HL-60 (cell line): ENCODE measurements at regions not wholly inside any gene's neighbourhood (a gene's known extent, or its start where the extent isn't known, plus 50 kb on each side); places are given as distances from the start of the nearest gene placed in this dataset.

Source experiments
- DNase-seq, 2 experiments: peaks; one replicate each; pipeline ENCODE4 v3.0.0-alpha.2; 2010 to 2020; ENCODE audit warnings: low read depth in 1 of 2, low spot score in 1 of 2
- H3K27ac ChIP-seq: fragments of 250-450 bp; sonication (Bioruptor Pico); replicated peaks from 2 replicates; pipeline ENCODE4 v1.5.1; 2020; ENCODE audit warnings: mild to moderate bottlenecking, moderate library complexity
- H3K27me3 ChIP-seq: fragments of 250-450 bp; sonication (Bioruptor Pico); 2 replicates; pipeline ENCODE4 v1.5.1; 2021; ENCODE audit warnings: mild to moderate bottlenecking, moderate library complexity; ENCODE audit not compliant: insufficient read depth, poor library complexity, severe bottlenecking
- H3K4me3 ChIP-seq: replicated peaks from 2 replicates; pipeline ENCODE4 v1.5.1; 2011; ENCODE audit warnings: mild to moderate bottlenecking, control low read depth, low read length; ENCODE audit not compliant: insufficient read depth
- CTCF ChIP-seq: IDR thresholded peaks from one replicate; pipeline ENCODE4 v1.5.1; 2011; ENCODE audit warnings: low read length, control low read depth, inconsistent platforms; ENCODE audit not compliant: insufficient read depth
- GABPA ChIP-seq: IDR thresholded peaks from 2 replicates; pipeline ENCODE4 v1.6.1; 2012; ENCODE audit warnings: low read depth
- POLR2AphosphoS5 ChIP-seq: IDR thresholded peaks from 2 replicates; pipeline ENCODE4 v1.6.1; 2012; ENCODE audit warnings: low read depth
- REST ChIP-seq: IDR thresholded peaks from 2 replicates; pipeline ENCODE4 v1.6.1; 2012; ENCODE audit warnings: low read depth; ENCODE audit not compliant: insufficient replicate concordance
- SPI1 ChIP-seq: IDR thresholded peaks from 2 replicates; pipeline ENCODE4 v1.6.1; 2012; ENCODE audit warnings: low read depth, mild to moderate bottlenecking, borderline replicate concordance

- H3K27ac ChIP-seq, result no peak overlapping the region
- no peak overlapping the region for H3K4me3 ChIP-seq
- TF ChIP-seq POLR2AphosphoS5 (no peak), REST (no peak), SPI1 (no peak)
- H3K27me3 ChIP-seq, result no peaks in the 10 kb centered on the region
- DNase-seq, result no peak
Observed at GRCh38 chr10:105605918-105606317, 964.8 kb downstream of the SORCS3 start.

GRCh38 chr10:105605104-105605503 is 964.0 kb downstream of the SORCS3 start:
- DNase-seq, result no peak
- Histone ChIP-seq H3K27ac (no peak overlapping the region), H3K27me3 (no peaks in the 10 kb centered on the region), H3K4me3 (no peak overlapping the region)
- TF ChIP-seq SPI1 (no peak), GABPA (no peak), CTCF (no peak), POLR2AphosphoS5 (no peak), REST (no peak)

GRCh38 chr10:105598207-105598606 is 957.1 kb downstream of the SORCS3 start:
- Histone ChIP-seq H3K4me3 (no peak overlapping the region), H3K27me3 (no peaks in the 10 kb centered on the region), H3K27ac (no peak overlapping the region)
- no peak for DNase-seq
- TF ChIP-seq POLR2AphosphoS5 (no peak), CTCF (no peak), GABPA (no peak), SPI1 (no peak), REST (no peak)

GRCh38 chr10:105597312-105597711 is 956.2 kb downstream of the SORCS3 start:
- no peak overlapping the region for H3K27ac ChIP-seq
- no peak for DNase-seq
- TF ChIP-seq GABPA (no peak), CTCF (no peak), REST (no peak), POLR2AphosphoS5 (no peak), SPI1 (no peak)
- H3K27me3 ChIP-seq, result no peaks in the 10 kb centered on the region
- H3K4me3 ChIP-seq, result no peak overlapping the region
